ENCODE measurements at regions not wholly inside any gene's neighbourhood (a gene's known extent, or its start where the extent isn't known, plus 50 kb on each side); places are given as distances from the start of the nearest gene placed in this dataset.
"Not testable (repeated sequence)": the region's sequence is repeated elsewhere in the genome, so short reads cannot be mapped to it uniquely, and the experiment has no call there.

GRCh38 chr9:89670801-89671434 lies 66.1 kb downstream of the GADD45G start:
- no peak overlapping the region for H3K4me3 ChIP-seq (ENCODE audit: low read depth, low read length)

- no peak overlapping the region for H3K4me3 ChIP-seq (ENCODE audit: low read depth, low read length)
Measured at GRCh38 chr9:89674667-89675057, 69.8 kb downstream of the GADD45G start.

- H3K4me3 ChIP-seq (ENCODE audit: low read depth, low read length), result no peak overlapping the region
Measured at GRCh38 chr9:89675058-89675742, 70.4 kb downstream of the GADD45G start.

GRCh38 chr9:89676281-89676680 lies 71.5 kb downstream of the GADD45G start:
- no peak overlapping the region for H3K4me3 ChIP-seq (ENCODE audit: low read depth, low read length)

GRCh38 chr9:89677702-89678395 lies 73.0 kb downstream of the GADD45G start:
- no peak overlapping the region for H3K4me3 ChIP-seq (ENCODE audit: low read depth, low read length)

GRCh38 chr9:89678396-89679015 lies 73.7 kb downstream of the GADD45G start:
- no peak overlapping the region for H3K4me3 ChIP-seq (ENCODE audit: low read depth, low read length)

GRCh38 chr9:89679016-89679415 lies 74.2 kb downstream of the GADD45G start:
- no peak overlapping the region for H3K4me3 ChIP-seq (ENCODE audit: low read depth, low read length)

- no peak overlapping the region for H3K4me3 ChIP-seq (ENCODE audit: low read depth, low read length)
Measured at GRCh38 chr9:89679581-89679980, 74.8 kb downstream of the GADD45G start.

GRCh38 chr9:89680547-89681467 lies 76.0 kb downstream of the GADD45G start:
- no peak overlapping the region for H3K4me3 ChIP-seq (ENCODE audit: low read depth, low read length)

GRCh38 chr9:89681468-89681859 lies 76.7 kb downstream of the GADD45G start:
- not testable (repeated sequence) for H3K4me3 ChIP-seq (ENCODE audit: low read depth, low read length)

- H3K4me3 ChIP-seq (ENCODE audit: low read depth, low read length), result no peak overlapping the region
Measured at GRCh38 chr9:89683626-89684025, 78.8 kb downstream of the GADD45G start.

- no peak overlapping the region for H3K4me3 ChIP-seq (ENCODE audit: low read depth, low read length)
Measured at GRCh38 chr9:89684218-89684617, 79.4 kb downstream of the GADD45G start.

GRCh38 chr9:89684912-89685636 lies 80.3 kb downstream of the GADD45G start:
- H3K4me3 ChIP-seq (ENCODE audit: low read depth, low read length), result no peak overlapping the region

- H3K4me3 ChIP-seq (ENCODE audit: low read depth, low read length), result no peak overlapping the region
Measured at GRCh38 chr9:89685698-89686097, 80.9 kb downstream of the GADD45G start.

- H3K4me3 ChIP-seq (ENCODE audit: low read depth, low read length), result no peak overlapping the region
Measured at GRCh38 chr9:89686126-89686525, 81.3 kb downstream of the GADD45G start.

- H3K4me3 ChIP-seq (ENCODE audit: low read depth, low read length), result no peak overlapping the region
Measured at GRCh38 chr9:89686621-89687020, 81.8 kb downstream of the GADD45G start.

- no peak overlapping the region for H3K4me3 ChIP-seq (ENCODE audit: low read depth, low read length)
Measured at GRCh38 chr9:89687188-89687587, 82.4 kb downstream of the GADD45G start.

- no peak overlapping the region for H3K4me3 ChIP-seq (ENCODE audit: low read depth, low read length)
Measured at GRCh38 chr9:89687848-89688247, 83.0 kb downstream of the GADD45G start.

GRCh38 chr9:89689321-89689720 lies 84.5 kb downstream of the GADD45G start:
- not testable (repeated sequence) for H3K4me3 ChIP-seq (ENCODE audit: low read depth, low read length)

GRCh38 chr9:89690334-89690912 lies 85.6 kb downstream of the GADD45G start:
- no peak overlapping the region for H3K4me3 ChIP-seq (ENCODE audit: low read depth, low read length)
